ENCODE measurements at regions not wholly inside any gene's neighbourhood (a gene's known extent, or its start where the extent isn't known, plus 50 kb on each side); places are given as distances from the start of the nearest gene placed in this dataset.

DNA sequence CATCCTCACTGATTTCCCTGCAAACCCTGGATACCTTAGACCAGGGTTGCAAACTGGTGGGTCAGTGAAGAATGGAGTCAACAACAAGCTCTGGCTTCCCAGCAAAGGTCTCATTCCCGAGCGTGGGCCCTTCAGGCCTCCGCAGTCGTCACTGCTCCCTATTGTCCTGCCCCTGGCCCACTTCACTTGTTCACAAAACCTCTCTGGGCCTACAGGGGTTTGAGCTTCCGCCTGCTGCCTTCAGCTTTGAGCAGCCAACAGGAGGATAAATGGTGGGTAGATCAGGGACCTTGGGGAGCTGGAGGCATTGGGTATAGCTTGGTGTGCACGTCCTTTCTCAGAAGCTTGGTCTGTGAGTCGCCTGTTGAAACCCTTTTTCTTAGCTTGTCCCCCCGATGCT, 148.8 kb downstream of the KATNIP start:
- Mint-ChIP-seq H3K4me3 (ENCODE audit: low read depth) (no peak overlapping the region), H3K27me3 (no peaks in the 10 kb centered on the region), H3K4me1 (ENCODE audit: low read depth) (no peaks in the 10 kb centered on the region), H3K36me3 (ENCODE audit: insufficient read depth) (peaks cover 12% of the 10 kb centered on the region), H3K9me3 (ENCODE audit: low read depth) (no peaks in the 10 kb centered on the region), H3K27ac (no peak overlapping the region)
- TF ChIP-seq, protein P1, sequence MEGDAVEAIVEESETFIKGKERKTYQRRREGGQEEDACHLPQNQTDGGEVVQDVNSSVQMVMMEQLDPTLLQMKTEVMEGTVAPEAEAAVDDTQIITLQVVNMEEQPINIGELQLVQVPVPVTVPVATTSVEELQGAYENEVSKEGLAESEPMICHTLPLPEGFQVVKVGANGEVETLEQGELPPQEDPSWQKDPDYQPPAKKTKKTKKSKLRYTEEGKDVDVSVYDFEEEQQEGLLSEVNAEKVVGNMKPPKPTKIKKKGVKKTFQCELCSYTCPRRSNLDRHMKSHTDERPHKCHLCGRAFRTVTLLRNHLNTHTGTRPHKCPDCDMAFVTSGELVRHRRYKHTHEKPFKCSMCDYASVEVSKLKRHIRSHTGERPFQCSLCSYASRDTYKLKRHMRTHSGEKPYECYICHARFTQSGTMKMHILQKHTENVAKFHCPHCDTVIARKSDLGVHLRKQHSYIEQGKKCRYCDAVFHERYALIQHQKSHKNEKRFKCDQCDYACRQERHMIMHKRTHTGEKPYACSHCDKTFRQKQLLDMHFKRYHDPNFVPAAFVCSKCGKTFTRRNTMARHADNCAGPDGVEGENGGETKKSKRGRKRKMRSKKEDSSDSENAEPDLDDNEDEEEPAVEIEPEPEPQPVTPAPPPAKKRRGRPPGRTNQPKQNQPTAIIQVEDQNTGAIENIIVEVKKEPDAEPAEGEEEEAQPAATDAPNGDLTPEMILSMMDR (IDR thresholded peaks at IDR 0.05; ENCODE audit: unreplicated experiment): no peak
- DNase-seq (ENCODE audit: low spot score, unreplicated experiment): no peak

DNA sequence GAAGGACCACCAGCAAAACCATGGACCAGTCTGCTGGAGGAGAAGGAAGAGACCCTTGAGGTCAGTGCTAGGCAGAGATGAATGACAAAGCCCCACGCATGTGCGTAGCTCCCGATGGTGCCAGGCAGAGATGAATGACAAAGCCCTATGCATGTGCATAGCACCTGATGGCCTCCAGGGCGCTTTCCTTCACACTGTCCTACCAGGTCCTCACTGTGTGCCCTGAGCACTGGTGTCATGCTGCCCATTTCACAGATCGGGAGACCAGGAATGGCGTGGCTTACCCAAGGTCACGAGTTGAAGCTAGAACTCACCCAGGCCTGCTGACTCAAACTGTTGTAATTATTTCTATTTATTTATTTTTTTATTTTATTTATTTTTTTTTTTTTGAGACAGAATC, 149.6 kb downstream of the KATNIP start:
- H3K4me3 Mint-ChIP-seq (ENCODE audit: low read depth): no peak overlapping the region
- DNase-seq (ENCODE audit: low spot score, unreplicated experiment): no peak
- TF ChIP-seq, protein P1 (IDR thresholded peaks at IDR 0.05; ENCODE audit: unreplicated experiment): no peak
- peaks cover 14% of the 10 kb centered on the region for H3K36me3 Mint-ChIP-seq (ENCODE audit: insufficient read depth)
- no peaks in the 10 kb centered on the region for H3K4me1 Mint-ChIP-seq (ENCODE audit: low read depth)
- no peak overlapping the region for H3K27ac Mint-ChIP-seq
- H3K27me3 Mint-ChIP-seq: no peaks in the 10 kb centered on the region
- no peaks in the 10 kb centered on the region for H3K9me3 Mint-ChIP-seq (ENCODE audit: low read depth)

DNA sequence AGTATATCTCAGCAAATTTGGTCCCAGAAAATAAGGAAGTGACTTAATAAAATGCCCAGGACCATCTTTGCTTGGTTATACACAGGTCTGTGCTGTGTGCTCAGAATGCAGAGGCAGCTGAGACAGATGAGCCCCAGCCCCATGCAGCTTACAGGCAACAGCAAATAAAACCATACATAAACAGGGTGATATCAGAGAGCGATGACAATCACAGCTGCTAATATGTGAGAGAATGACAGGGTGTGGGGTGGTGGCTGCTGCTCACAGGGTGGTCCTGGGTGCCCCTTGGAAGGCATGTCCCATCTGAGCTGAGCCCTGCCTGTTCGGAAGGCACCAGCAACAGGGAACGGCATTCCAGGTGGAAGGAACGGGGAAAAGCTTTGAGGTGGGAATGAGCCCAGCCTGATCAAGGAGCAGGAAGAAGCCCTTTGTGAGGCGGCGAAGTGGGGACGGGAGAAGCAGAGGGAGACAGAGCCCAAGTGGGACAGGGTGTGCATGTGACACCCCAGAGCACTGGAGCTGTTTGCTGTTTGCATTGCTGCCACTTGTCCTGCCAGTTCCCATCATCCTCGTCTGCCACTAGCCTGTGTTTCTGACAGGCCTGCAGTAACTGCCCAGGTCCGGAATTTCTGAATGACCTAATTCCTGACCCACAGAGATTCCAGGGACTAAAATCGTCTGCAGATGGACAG, 150.5 kb downstream of the KATNIP start:
- Mint-ChIP-seq H3K9me3 (ENCODE audit: low read depth) (no peaks in the 10 kb centered on the region), H3K27ac (no peak overlapping the region), H3K4me3 (ENCODE audit: low read depth) (no peak overlapping the region), H3K27me3 (no peaks in the 10 kb centered on the region), H3K4me1 (ENCODE audit: low read depth) (no peaks in the 10 kb centered on the region), H3K36me3 (ENCODE audit: insufficient read depth) (peaks cover 16% of the 10 kb centered on the region)
- TF ChIP-seq, protein P1 (IDR thresholded peaks at IDR 0.05; ENCODE audit: unreplicated experiment): no peak
- no peak for DNase-seq (ENCODE audit: low spot score, unreplicated experiment)

DNA sequence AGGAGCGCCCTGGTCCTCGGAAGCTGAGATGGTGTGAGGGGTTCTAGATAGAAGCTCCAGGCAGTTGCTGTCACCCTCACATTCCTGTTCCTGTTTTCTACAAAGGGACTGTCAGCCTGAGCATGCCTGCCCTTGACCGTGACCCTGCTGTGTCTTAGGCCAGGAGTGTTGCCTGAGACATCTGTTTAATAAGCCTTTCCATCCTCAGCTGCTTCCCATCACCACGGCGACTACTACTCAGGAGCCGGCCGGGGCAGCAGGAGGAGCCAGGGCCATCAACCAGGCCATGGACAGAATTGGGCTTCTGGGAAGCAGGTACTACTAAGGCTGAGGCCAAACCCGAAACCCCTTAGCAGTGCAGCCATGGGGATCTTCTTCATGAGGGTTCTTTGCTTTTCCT, 151.4 kb downstream of the KATNIP start:
- H3K9me3 Mint-ChIP-seq (ENCODE audit: low read depth): no peaks in the 10 kb centered on the region
- no peak overlapping the region for H3K4me3 Mint-ChIP-seq (ENCODE audit: low read depth)
- H3K27ac Mint-ChIP-seq: no peak overlapping the region
- no peaks in the 10 kb centered on the region for H3K4me1 Mint-ChIP-seq (ENCODE audit: low read depth)
- H3K27me3 Mint-ChIP-seq: no peaks in the 10 kb centered on the region
- TF ChIP-seq, protein P1 (IDR thresholded peaks at IDR 0.05; ENCODE audit: unreplicated experiment): no peak
- DNase-seq (ENCODE audit: low spot score, unreplicated experiment): no peak
- peaks cover 14% of the 10 kb centered on the region for H3K36me3 Mint-ChIP-seq (ENCODE audit: insufficient read depth)

DNA sequence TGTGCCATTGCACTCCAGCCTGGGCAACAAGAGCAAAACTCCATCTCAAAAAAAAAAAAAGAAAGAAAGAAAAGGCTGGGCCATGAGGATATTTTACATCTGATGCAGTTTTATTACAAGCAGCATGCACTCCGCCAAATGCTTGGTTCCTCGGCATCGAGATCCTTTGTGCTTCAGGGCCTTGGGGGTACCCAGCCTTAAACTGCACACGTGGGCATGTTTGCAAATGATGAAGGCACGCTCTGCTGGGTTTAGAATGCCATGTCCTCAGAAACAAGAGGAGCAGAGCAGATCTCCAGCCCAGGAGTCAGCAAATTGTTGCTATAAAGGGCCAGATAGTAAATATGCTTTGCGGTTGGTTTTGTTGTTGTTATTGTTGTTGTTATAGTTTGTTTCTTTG, 153.2 kb downstream of the KATNIP start:
- H3K4me3 Mint-ChIP-seq (ENCODE audit: low read depth): no peak overlapping the region
- H3K4me1 Mint-ChIP-seq (ENCODE audit: low read depth): no peaks in the 10 kb centered on the region
- peaks cover 10% of the 10 kb centered on the region for H3K36me3 Mint-ChIP-seq (ENCODE audit: insufficient read depth)
- no peak for DNase-seq (ENCODE audit: low spot score, unreplicated experiment)
- no peaks in the 10 kb centered on the region for H3K27me3 Mint-ChIP-seq
- H3K27ac Mint-ChIP-seq: no peak overlapping the region
- no peaks in the 10 kb centered on the region for H3K9me3 Mint-ChIP-seq (ENCODE audit: low read depth)
- TF ChIP-seq, protein P1 (IDR thresholded peaks at IDR 0.05; ENCODE audit: unreplicated experiment): no peak

All from progenitor cell of endocrine pancreas (in vitro differentiated cells).